ENCODE measurements at regions not wholly inside any gene's neighbourhood (a gene's known extent, or its start where the extent isn't known, plus 50 kb on each side); places are given as distances from the start of the nearest gene placed in this dataset.

DNA sequence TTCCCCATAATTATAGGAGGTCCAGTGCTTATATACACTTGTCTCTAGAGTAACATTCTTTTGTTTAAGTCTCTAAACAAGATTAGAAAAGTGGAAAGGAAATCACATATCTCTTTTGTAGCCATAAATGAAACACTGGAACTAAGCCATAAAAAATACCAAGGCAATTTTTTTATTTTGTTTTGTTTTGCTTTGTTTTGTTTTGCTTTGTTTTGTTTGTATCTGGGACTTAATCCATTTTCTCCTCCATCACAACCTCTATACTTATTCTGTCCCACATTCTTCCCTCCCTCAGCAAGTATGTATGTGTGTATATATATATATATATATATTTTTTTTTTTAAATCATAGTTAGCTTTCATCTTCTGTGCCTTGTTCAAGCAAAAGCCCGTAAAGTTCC lies 436.6 kb upstream of the MPDZ start:
- H3K9me3 ChIP-seq, result no peaks in the 10 kb centered on the region
- no peak overlapping the region for H3K4me3 ChIP-seq
- intact Hi-C loops (cut with DNase I), result no loop called here
- no peak overlapping the region for H3K27ac ChIP-seq
- H3K27me3 ChIP-seq, result no peaks in the 10 kb centered on the region
- H3K4me1 ChIP-seq (ENCODE audit: insufficient read depth), result peaks cover 4% of the 10 kb centered on the region
- TF ChIP-seq EP300 (IDR thresholded peaks at IDR 0.05) (no peak), POLR2A (IDR thresholded peaks at IDR 0.05) (no peak)
- TF ChIP-seq, protein P1, sequence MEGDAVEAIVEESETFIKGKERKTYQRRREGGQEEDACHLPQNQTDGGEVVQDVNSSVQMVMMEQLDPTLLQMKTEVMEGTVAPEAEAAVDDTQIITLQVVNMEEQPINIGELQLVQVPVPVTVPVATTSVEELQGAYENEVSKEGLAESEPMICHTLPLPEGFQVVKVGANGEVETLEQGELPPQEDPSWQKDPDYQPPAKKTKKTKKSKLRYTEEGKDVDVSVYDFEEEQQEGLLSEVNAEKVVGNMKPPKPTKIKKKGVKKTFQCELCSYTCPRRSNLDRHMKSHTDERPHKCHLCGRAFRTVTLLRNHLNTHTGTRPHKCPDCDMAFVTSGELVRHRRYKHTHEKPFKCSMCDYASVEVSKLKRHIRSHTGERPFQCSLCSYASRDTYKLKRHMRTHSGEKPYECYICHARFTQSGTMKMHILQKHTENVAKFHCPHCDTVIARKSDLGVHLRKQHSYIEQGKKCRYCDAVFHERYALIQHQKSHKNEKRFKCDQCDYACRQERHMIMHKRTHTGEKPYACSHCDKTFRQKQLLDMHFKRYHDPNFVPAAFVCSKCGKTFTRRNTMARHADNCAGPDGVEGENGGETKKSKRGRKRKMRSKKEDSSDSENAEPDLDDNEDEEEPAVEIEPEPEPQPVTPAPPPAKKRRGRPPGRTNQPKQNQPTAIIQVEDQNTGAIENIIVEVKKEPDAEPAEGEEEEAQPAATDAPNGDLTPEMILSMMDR (IDR thresholded peaks at IDR 0.05), result no peak
- 68 to 79% (median 69%) methylated on average over 1 of the region's 1 CpG for WGBS, 3 donors
- DNase-seq, result no peak
- H3K36me3 ChIP-seq, result no peaks in the 10 kb centered on the region

GRCh38 chr9:13715430-13715829 lies 435.9 kb upstream of the MPDZ start:
- Histone ChIP-seq H3K4me1 (ENCODE audit: insufficient read depth) (peaks cover 4% of the 10 kb centered on the region), H3K9me3 (no peaks in the 10 kb centered on the region), H3K27me3 (no peaks in the 10 kb centered on the region), H3K4me3 (no peak overlapping the region), H3K27ac (no peak overlapping the region), H3K36me3 (no peaks in the 10 kb centered on the region)
- WGBS, 3 donors, result 68 to 84% (median 73%) methylated on average over 1 of the region's 1 CpG
- TF ChIP-seq, protein P1 (IDR thresholded peaks at IDR 0.05), result no peak
- TF ChIP-seq EP300 (IDR thresholded peaks at IDR 0.05) (no peak), POLR2A (IDR thresholded peaks at IDR 0.05) (no peak)
- intact Hi-C loops (cut with DNase I), result no loop called here
- no peak for DNase-seq

DNA sequence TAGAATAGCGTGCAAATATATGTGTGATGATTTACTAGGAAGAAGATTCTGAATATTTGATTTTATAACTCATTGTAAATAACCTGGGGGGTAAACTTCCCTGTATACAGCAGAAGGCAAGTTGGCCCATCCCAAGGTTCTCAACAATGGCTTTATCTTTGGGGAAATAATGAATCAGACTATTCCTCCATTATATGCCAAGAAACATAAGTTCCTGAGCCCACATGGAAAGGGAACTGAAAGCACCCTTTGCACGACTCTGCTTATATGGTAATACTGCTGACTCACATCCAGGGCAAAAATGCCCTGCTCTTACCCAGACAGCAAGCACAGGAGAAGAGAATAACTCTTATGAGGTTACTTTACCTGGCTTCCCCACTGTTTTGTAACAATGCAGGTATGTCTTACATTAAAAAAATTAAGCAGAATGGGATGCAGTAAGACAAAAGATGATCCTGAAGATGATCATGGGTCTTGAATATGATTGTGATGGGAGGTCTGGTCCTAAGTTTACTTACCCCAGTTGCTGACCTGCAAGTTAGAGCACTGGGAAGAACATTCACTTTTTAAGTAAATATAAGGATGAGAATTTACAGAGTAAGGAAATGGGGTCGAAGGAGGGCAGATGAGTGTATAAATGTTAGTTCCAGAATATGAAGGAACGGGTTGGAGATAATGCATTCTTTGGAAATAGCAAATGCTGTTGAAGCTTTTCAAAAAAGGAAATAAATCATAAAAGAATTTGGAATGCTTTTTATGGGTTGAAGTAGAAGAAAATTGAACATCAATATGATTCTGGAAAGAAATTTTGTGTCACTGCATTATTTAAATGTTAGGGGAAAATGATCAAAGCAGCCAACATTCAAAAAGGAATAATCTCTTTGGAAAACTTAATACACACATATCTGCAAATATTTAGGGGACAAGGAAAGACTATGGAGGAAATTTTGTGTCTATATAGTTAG lies 428.4 kb upstream of the MPDZ start:
- Histone ChIP-seq H3K4me1 (ENCODE audit: insufficient read depth) (no peaks in the 10 kb centered on the region), H3K9me3 (no peaks in the 10 kb centered on the region), H3K4me3 (no peak overlapping the region), H3K36me3 (no peaks in the 10 kb centered on the region), H3K27me3 (no peaks in the 10 kb centered on the region), H3K27ac (no peak overlapping the region)
- WGBS, 3 donors, result 65 to 78% (median 73%) methylated on average over 4 of the region's 4 CpGs
- TF ChIP-seq EP300 (IDR thresholded peaks at IDR 0.05) (no peak), POLR2A (IDR thresholded peaks at IDR 0.05) (no peak)
- TF ChIP-seq, protein P1 (IDR thresholded peaks at IDR 0.05), result no peak
- no peak for DNase-seq
- intact Hi-C loops (cut with DNase I), result no loop called here

DNA sequence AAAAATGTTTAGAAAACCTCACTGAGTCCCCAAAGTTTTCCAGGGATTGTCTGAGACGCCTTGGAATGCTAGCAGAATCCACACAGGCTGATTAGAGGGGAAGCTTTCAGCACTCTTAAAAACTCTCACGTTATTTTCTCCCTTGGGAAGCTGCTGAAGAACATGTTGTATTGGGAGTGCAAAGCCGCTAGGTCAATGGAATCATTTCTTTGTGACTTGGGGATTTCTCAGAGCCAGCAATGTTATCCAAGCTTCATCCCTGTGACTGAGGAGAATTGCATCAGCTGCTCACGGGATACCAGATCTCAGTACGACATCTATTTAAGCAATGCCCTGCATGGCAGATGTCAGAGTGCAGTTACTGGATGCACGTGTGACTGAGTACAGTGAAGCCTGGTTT lies 426.4 kb upstream of the MPDZ start:
- WGBS, 3 donors, result 29 to 43% (median 39%) methylated on average over 6 of the region's 6 CpGs
- Histone ChIP-seq H3K27me3 (no peaks in the 10 kb centered on the region), H3K4me3 (no peak overlapping the region), H3K27ac (no peak overlapping the region), H3K4me1 (ENCODE audit: insufficient read depth) (no peaks in the 10 kb centered on the region), H3K36me3 (no peaks in the 10 kb centered on the region), H3K9me3 (no peaks in the 10 kb centered on the region)
- TF ChIP-seq EP300 (IDR thresholded peaks at IDR 0.05), result peak; percentile 19
- no peak for TF ChIP-seq POLR2A (IDR thresholded peaks at IDR 0.05)
- TF ChIP-seq, protein P1 (IDR thresholded peaks at IDR 0.05), result no peak
- DNase-seq, result peak in 1 of 5 donors; percentile 38
- intact Hi-C loops (cut with DNase I), result no loop called here
